Islet precursor cell (in vitro differentiated cells): ENCODE measurements at regions not wholly inside any gene's neighbourhood (a gene's known extent, or its start where the extent isn't known, plus 50 kb on each side); places are given as distances from the start of the nearest gene placed in this dataset.

Source experiments
- DNase-seq: peaks from one replicate; pipeline ENCODE4 v3.0.0-alpha.2; 2018

DNA sequence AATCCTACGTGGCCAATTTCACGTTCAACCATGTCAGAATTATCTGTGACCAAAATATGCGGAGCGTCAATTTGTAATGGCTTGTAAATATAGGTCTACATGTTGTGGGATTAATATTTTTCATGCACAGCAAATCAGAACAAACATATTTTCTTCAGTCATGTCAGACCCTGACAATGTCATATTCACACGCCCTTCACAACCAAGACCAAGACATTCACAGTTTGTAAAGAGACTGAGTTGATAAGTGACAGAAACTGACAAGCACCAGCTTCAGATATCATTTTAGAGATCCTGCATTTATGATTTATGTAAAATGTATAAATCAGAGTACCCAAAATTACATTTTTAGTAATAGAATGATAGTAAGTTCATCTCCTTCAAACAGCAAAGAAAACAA lies 57.3 kb upstream of the NOVA1 start:
- no peak for DNase-seq

DNA sequence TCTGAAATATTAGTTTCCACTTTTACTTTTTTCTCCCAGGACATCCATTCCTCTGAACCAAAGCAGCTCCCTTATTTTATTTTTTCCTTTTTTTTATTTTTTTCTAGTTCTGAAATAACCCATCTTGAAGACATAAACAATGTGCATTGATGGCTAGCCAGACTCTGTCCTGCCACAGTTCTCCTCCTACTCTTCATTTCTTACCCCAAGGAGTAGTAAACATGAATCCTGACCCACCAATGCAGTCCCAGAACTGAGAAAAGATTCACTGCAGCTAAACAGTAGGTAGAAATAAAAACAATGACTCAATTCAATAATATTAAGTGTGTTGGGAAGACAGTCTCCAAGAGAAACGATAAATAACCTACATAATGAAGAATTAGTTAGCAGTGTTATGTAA lies 65.7 kb upstream of the NOVA1 start:
- no peak for DNase-seq

DNA sequence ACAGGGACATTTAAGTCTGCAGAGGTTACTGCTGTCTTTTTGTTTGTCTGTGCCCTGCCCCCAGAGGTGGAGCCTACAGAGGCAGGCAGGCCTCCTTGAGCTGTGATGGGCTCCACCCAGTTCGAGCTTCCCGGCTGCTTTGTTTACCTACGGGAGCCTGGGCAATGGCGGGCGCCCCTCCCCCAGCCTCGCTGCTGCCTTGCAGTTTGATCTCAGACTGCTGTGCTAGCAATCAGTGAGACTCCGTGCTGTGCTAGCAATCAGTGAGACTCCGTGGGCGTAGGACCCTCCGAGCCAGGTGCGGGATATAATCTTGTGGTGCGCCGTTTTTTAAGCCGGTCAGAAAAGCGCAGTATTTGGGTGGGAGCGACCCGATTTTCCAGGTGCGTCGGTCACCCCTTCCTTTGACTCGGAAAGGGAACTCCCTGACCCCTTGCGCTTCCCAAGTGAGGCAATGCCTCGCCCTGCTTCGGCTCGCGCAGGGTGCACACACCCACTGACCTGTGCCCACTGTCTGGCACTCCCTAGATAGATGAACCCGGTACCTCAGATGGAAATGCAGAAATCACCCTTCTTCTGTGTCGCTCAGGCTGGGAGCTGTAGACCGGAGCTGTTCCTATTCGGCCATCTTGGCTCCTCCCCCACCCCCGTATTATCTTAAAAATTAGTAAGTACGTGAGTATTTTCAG lies 81.0 kb upstream of the NOVA1 start:
- DNase-seq, result peak; percentile 45

DNA sequence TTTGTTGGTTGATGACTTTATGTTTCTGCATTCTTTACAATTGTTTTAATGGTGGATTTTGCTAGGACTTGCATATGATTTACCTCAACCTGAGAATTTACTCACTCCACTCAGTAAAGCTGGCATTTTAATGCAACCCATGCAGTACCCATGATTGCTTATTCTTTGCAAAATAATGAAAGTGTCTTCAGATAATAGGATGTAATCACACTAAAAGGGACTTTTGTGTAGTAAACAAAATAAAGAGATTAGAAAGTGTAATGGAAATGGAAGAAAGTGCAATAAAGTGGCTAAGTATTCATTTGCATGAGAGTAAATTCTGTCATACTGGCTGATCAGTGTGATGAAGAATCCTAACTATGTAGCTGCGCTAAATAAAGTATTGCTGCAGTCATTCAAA lies 87.6 kb upstream of the NOVA1 start:
- DNase-seq, result no peak

DNA sequence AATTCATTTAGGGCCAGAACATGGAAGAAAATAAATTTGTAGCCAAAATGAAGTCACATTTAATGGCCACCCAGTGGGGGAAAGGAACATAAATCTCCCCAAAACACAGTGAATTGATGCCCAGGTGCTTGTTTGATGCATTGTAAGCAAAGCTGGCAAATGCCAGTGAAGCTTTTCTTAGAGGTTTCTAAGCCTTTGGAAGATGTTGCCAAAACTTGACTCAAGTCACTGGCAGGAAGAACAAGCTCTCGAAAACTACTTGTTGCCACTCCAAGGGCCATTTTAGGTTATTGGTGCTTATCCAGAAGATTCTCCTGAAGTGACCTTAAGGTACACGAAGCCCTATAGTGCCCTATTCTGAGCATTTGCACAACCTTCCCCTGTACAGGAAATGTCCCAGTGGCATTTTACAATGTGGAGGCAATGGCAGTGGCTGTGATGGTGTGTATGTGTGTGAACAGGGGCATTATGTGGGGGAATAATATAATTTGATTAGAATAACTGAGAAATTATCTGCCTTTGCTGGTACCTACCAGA lies 89.5 kb upstream of the NOVA1 start:
- DNase-seq, result no peak

DNA sequence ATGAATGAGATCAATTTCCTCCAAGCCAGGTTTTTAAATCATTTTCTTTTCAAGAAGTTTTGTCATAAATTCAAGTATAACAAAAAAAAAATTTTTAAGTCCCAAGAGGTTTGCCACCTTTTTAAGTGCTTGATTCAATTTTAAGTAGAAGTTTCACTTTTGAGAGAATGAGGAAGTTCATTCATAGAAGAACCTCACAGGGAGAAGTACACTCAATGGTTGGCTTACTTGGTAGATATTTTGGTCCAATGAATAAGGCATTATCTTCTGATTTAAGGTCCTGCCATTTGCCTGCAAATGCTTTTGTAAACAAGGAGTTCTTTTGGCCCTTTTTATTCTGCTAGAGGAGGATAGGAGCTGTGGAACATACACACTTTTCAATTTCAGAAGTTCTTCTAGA lies 96.7 kb upstream of the NOVA1 start:
- DNase-seq, result no peak

DNA sequence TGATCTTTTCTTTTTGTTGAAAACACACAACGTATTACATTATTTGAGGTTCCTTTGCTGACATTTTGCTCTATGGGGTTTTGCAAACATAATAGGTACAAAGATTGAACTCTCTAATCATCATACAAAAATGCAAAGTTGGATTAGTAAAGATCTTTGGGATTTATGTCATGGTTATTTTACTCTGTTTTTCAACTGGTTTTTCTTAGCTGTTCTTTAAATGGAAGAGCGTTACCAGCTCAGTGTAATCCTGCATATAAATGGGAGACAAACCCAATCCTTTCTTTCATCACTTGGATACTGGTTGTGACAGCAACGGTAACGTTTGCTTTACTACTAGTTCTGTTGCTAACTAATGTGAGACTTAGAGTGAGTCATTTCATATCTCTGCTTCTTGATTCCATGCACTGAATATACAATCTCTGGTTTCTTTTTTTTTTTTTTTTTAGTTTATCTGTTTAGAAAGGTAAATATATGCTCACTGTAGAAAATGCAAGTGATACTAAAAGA lies 104.9 kb upstream of the NOVA1 start:
- no peak for DNase-seq

DNA sequence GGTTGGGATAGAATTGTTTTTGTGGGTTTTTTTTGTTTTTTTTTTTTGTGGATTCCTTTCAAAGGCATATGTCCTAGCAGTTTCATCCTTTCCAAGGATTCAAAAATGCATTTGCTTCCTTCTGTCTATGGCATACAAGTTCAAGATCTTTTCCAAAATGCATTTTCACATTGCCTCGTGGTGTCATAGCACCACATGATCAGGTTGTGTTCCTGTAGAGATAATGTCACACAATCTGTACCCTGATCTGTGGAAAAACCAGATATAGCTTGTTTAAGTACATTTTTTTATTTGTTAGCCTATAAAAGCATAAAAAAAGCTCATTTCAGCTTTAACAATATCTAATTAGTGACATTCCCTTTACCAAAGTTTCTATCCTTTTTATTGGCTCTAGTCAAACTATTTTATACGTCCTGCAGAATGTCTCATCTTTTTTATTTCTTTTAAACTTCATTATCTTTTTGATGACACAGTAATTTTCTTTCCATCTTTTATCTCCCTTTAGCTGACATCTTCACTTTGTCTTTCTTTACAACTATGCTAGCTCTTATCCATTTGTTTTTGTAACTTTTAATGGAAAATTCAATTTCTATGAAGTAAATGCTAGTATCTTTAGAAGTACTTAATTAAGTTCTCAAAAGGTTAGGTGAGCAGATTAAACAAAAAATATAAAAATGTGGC lies 106.0 kb upstream of the NOVA1 start:
- no peak for DNase-seq

DNA sequence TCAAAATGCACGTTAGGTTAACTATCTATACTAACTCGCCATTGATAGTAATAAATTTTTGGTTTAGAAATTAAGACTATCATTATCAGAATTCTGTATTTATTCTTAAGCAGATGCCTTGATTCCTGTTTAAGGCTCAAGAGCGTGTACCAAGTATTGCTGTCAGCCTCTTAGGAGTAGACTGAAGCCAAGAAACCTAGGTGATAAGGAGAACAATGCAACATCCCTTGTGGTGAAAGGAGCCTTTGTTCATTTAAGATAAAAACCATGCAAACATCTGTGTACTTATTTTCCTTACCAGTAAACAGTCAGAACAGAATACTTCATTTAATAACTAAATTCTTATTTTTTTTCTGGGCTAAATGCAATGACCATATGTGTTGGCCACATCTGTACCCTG lies 109.4 kb upstream of the NOVA1 start:
- no peak for DNase-seq

DNA sequence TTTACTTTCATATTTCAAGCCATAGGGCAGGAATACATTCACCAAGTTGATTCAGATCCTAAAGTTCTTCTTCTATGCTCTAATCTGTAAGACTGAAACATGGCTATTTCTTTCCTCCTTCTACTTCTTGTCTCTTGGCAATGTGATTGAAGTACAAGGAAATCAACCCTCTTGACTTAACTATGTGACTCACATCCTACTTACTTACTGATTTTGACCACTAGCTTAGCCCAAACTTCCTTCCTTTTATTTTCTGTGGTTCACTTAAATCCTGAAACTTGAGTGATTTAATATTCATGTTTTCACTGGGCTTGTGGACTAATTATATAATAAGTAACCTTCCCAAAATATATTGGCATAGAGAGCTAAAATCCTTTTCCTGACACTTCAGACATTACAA lies 111.2 kb upstream of the NOVA1 start:
- DNase-seq, result no peak

DNA sequence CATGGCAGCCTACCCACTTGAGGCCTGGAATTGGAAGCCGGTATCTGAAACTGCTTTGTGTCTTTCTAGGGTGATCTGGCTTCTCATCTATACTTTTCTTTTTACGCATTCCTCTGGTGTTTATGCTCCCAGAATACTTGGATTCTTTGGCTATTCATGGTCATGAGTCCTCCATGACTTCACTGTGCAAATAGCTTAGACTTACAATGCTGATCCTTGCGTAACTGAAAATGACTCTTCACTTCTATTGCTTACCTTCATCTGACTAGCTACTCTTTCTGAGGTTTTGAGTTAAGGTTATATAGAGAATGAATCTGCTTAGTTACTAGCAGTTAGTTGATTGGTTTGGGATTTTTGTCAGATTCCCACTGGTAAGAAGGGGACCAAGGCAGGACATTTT lies 121.7 kb upstream of the NOVA1 start:
- DNase-seq, result no peak

DNA sequence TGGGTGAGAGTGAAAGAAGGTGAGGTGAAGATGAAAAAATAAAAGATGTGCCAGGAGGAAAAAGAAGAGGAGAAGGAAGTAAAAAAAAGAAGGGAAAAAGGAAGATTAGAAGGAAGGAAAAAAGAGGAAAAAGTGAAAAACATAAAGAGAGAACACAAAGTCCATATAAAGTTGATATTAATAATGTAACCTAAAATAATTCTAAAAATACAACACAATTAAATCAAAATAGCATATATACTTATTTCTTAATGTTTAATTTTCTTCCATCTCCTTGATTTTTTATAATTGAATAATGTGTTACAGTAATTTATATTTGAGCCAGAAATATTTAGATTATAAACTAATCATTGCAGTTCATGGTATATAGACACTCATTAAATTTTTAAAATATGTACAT lies 124.4 kb upstream of the NOVA1 start:
- DNase-seq, result no peak

DNA sequence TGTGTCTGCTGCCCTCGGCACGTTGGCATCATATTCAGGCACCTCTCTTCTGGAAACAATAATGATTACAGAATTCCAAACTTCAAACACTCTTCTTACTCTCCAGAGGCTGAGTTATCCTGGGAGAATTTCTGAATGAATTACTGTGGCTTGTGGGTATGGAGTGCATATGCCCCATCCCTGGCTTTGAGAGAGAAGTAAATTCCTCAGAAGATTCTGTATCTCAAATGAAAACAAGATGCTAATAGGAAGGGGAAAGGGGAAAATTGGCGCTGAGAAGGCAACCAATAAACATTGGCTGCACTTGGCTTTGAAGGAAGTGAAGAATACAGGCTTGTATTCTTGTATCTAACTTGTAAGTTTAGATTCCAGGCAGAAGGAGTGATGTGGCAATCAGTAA lies 132.0 kb upstream of the NOVA1 start:
- no peak for DNase-seq

DNA sequence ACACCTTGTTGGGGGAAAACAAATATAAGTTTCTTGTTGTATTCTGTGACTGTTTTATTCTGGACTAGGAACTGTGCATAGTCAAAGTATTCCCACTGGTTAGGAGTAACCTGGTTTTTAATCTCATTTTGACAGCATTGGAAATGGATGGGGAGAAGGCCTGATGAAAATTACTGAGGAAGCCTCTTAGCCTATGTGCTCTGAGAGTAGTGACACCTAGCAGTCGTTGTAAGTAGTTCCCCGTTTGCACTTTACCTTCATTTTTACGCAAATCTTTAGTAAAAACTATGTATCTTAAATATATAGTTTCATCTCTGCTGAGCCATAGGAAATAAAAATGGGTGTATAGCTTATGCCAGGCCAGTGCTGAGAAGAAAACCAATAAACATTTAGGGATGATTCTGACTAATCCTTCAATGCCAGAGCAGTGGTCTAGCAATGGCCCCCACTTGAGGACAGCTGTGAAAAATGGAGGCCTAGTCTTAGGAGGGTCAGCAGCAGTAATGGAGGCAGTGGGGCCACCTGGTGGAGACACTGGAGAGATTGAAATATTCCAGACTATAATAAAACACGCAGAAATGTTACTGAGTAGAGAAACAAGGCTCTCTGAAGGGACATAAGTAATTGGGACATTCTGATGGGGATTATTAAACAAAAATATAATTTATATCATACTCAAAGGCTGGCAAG lies 133.2 kb upstream of the NOVA1 start:
- peak; percentile 52 for DNase-seq

DNA sequence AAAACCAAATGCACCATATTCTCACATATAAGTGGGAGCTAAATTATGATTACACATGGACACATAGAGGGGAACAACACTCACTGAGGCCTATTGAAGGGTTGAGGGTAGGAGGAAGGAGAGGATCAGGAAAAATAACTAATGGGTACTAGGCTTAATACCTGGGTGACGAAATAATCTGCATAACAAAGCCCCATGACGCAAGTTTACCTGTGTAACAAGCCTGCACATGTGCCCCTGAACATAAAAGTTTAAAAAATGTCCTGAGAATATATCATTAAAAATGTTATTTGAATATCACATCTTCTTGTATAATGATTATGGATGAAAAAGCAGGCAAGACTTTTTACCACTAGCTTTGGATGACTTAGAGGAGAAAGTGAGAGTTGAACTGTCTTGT lies 138.0 kb upstream of the NOVA1 start:
- DNase-seq, result no peak

DNA sequence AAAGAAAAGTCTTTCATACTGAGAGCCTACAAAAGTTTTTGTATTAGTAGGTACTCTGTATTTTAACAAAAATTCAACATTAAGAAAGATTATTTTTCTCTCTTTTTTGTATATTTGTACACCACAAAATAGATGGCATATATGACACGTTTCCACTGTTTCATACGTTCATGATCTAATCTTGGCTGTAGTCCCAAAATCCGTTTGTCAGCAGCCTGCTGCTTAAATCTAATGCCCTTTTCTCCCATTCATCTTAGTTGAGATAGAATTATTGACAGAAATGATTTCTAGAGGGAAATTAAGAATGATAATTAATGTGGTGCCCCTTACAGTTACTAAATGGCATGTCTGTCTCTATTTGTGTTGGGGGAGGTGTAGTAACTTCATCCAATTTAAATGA lies 140.7 kb upstream of the NOVA1 start:
- DNase-seq, result no peak

DNA sequence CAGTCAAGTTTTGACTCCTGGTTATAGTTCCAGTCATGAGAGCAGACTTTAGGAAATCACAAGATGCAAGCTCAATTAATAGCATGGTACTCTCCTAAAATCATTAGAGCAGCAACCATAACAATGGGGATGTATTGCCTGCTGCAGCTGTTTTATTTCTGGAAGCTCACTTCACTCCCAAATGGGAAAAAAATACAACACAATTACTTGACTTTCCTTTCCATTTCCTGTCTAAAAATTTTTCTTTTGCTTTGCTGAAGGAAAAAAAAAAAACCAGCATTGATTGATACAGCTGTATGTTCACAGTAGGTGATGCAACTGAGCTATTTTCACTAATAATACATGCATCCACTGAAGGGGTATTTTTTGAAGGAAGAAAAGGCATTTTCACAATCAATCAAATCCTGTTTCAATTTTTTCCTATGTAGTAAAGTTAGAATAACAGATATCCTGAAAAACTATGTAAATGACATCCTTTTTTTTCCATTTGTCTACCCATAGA lies 143.9 kb upstream of the NOVA1 start:
- no peak for DNase-seq

DNA sequence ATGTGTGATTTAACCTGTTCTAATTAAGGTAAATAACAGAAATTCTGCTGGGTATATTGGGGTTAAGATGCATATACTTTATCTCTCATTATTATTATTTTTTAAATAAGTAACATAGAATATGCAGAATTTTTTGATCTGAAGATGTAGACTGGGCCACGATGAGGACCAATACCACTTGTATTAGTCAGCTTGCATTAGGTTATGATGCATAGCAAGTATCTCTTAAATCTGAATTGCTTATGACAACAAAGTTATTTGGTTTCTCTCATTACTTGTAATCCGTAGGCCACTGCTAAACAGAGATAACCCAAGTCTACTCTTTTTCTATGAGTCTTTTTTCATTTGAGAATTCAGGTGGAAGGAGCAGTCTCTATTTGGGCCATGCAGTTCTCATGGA lies 145.5 kb upstream of the NOVA1 start:
- DNase-seq, result no peak

DNA sequence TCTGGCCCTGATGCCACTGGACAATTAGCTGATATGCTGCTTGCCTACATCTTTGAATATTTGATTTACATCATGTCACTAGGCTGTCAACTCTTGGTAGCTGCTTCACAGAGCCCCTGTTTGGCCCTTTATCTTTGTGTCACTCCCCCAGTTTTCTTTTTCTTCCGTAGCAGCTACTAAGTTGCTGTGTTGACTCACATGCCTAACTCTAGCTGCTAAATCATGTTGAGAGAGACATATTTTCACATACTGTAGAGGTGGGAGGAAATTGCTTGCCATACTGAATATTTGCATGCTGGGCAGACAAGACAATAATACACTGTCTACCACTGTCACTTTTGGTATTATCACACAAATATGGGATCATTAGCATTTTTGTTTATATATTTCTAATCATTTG lies 147.1 kb upstream of the NOVA1 start:
- no peak for DNase-seq

DNA sequence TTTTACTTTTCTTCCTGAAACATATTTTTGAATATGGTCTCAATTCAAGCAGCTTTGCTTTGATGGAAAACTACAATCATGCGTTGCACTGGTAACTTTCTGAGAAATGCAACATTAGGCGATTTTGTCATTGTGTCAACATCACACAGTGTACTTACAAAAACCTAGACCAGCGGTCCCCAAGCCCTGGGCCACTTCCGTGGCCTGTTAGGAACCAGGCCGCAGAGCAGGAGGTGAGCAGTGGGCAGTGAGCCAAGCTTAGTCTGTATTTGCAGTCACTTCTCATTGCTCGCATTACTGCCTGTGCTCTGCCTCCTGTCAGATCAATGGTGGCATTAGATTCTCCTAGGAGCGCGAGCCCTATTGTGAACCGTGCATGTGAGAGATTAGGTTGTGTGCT lies 163.7 kb upstream of the NOVA1 start:
- DNase-seq, result no peak

DNA sequence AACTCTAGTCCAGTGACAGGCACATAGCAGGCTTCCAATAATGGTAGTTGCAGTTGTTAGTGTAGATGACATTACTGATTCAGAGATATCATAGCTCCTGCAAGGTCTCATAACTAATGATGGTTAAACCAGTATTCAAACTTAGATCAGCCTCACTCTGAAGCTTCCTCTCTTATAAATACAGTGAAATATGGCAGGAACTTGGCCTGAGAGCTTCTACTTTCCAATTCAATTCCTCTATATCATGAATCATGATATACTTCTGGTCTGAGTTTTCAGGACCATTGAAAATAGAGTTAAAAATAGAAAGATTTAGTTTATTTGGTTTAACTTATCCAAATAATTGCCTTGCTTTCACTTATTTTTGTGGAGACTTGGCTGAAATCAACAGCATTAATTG lies 167.5 kb upstream of the NOVA1 start:
- no peak for DNase-seq

DNA sequence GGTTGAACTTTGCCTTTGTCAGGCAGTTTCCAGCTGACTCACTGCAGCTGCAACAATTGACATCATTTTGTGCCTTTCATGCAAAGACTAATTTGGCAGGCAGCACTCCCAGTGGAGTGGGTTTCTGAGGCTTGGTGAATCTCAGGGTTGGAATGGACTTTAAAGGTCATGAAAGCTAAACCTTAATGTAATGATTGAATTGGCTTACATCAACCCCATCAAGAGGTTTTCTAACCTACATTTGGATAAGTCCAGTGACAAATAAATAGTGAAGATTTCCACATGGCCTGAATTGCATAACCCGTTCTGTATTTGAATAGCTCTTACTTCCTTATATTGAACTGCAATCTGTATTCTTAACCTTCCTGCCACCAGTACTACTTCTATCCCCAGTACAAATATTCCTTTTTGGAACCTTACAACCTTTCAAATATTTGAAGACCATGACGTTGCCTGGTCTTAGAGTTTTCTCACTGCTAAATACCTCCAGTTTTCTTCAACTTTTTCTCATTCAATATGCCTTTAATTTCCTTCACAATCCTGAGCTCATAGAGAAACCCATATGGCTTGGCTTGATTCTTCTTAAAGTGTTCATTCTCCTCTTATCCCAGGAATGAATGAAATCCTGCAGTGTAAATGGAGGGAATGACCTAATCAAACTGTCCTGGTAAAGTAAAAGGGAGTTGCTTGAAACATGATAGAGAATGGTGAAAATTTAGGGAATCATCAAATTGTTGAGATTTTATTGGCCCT lies 168.1 kb upstream of the NOVA1 start:
- peak; percentile 52 for DNase-seq

DNA sequence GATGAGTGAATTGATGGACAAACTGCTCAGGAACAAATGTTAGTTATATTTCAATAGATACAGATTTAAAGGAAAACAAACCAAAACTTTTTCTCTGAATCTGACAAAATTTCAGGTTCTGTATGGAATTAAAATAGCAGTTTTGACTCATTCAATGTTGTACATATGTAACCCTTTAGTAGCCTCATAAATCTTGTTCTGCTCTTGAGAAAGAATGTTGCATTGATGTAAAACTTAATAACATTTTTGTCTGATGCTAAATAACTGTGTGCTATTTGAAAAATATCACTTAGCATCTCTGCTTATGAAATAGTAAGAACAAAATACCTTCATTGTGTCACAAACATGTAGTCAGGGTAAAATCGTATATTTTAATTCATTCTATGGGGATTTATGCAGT lies 168.9 kb upstream of the NOVA1 start:
- no peak for DNase-seq
